NK-92 treated with Interleukin-12 subunit alpha and Interleukin-12 subunit beta, amount 100 ng/mL, for 24 hours (cell line): ENCODE measurements at regions not wholly inside any gene's neighbourhood (a gene's known extent, or its start where the extent isn't known, plus 50 kb on each side); places are given as distances from the start of the nearest gene placed in this dataset.
"Not testable (repeated sequence)": the region's sequence is repeated elsewhere in the genome, so short reads cannot be mapped to it uniquely, and the experiment has no call there.

Experiments used
- DNase-seq: peaks from one replicate; lab custom pipeline; 2025; lab: John Stamatoyannopoulos, UW

DNA sequence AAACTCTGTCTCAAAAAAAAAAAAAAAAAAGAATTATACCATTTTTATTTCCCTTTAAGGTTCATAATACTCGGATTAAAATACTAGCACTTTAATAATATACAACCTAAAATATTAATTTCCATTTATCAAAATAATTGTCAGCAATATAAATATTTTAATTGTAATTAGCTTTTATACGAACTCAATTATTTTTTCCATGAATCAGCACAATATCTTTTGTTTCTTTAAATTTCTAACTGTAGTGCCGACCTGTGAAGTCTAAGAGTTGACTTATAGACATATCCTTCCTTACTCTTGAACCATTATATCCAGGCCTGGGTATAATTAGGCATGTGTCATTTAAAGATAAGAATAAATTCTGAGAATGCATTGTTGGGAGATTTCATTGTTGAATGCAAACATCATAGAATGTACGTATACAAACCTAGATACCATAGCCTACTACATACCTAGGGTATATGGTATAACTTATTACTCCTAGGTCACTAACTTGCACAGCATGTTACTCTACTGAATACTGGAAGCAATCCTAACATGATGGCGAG, 996.7 kb upstream of the TMPRSS15 start:
- no peak for DNase-seq

DNA sequence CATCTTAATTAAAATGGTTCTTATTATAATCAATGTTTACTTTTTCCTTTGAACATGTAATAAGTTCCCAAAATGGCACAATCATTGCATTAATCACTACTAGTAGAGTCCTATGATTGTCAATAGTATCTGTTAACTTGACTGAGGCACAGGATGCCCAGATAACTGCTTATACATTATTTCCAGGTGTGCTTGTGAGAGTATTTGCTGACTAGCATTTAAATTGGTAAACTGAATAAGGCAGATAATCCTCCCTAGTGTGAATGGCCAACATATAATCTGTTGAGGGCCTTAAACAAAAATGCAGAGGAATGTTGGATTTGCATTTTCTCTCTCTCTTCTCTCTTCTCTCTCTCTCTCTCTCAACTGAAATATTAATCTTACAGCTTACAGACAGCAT, 999.3 kb upstream of the TMPRSS15 start:
- DNase-seq = no peak

DNA sequence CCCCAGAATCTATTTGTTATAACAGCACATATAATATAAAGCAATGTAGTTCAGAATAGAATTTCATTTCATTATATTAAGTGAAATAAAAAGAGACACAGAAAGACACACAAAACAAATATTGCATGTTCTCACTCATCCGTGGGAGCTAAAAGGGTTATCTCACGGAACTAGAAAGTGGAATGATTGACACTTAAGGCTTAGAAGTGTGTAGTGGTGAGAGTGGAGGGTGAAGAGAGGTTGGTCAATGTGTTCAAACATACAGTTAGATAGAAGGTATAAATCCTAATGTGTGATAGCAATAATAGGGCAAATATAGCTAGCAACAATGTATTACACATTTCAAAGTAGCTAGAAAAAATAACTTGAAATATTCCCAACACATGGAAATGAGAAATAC, 1001.7 kb upstream of the TMPRSS15 start:
- DNase-seq = no peak

DNA sequence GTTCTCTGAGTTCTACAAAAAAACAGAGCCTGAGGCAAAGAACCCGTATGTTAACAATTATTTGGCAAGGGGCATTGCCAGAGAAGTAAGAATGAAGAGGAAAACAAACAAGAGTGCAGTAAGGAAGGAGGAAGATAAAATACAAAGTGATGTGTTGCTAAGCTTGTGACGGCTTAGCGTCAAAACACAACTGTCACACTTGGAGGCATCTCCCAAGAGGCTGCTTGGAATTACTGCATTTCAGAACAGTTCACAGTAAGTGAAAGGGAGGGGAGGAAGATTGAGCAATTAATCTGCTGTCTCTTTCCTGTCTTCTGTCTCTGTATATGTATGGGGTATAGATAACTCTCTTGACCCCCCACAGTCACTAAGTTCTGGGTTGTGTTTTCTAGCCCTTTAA, 1017.0 kb upstream of the TMPRSS15 start:
- DNase-seq = no peak

DNA sequence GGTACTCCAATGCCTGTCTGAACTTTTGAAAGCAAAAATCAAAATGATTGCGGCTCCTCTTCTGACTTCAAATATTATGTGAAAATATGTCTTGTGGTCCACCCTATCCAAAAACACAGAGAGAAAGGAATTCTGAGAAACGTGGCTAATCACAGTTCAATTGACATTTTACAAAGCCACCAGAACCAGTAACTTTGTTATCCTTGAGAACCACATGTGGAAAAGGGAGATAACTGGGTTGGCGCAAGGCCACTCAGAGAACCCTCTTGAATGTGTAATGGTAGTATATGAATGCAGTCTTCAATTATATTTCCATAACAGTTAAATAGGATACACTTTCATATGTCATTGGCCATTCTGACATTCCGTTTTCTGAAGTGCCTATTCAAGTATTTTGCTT, 1030.0 kb upstream of the TMPRSS15 start:
- DNase-seq = no peak

DNA sequence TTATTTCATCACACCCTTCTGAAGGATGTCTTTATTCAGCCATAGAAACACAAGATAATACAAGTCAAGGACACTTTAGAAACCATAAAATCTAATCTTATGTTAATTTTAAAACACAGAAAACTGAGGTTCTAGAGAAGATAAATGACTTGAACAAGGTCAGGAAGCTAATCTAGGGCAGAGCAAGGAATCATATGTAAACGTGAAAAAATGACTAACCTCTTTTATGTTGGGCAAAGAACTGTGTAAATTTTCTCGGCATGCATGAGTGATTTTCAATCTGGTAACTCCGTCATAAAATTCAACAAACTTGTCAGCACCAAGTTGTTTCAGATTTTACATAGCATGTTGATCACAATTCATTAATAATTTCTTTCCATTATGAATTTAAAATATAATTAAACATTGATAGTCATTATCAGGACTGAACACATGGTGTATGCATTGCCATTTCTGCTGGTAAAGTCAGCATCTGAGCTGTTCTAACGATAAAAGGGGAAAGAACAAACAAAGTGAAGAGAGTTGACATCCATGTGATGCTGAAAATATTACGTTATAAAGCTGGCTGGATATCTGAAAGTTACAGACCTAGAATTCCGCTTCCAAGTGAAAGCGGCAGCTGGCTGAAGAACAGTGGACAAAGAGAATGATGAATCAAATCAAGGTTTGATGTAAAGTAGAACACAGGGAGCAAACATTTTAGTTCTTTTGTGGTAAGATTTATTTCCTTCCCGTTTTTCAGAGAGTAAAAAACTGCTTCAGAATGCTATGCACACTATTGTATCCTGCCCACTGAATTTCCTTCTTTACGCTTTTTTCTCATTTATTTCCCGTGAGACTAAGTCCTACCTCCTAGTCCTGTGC, 1037.4 kb upstream of the TMPRSS15 start:
- no peak for DNase-seq

DNA sequence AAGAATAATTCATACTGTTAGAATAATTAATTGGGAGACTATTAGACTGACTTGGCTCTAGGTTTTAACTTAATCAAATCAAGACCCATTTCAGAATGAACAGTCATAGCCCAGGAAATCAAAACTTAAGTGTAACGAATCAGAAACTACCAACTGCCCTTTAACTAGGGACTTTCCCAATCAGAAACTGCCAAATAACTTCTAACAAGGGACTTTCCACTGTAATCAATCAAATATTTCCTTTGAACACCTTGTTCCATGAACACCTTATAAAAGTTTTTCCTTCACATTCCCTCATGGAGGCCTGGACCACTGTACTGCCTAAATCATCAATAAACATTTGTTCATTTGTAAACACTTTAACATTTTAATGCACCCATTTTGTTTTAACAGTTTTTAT, 1054.7 kb upstream of the TMPRSS15 start:
- no peak for DNase-seq

DNA sequence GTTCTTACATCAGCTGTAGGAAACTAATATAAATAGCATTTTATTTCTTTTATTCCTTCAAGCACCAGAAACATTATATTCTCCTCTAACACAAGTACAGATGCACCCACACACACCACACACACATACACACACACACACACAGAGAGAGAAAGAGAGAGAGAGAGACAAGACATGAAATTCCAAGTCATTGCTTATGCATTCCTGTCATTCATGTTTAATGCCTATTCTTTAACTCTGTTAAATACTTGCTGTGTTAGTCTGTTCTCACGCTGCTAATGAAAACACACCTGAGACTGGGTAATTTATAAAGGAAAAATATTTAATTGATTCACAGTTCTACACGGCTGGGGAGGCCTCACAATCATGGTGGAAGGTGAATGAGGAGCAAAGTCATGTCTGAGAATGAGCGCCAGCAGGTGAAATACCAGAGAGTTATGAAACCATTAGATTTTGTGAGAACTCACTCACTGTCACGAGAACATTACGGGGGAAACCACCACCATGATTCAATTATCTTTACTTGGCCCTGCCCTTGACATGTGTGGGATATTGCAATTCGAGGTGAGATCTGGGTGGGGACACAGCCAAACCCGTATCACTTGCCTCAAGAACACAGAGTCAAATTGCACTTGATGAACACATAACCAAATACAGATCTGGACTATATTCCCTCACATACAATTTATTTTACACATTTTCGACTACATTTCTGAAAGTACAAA, 1058.1 kb upstream of the TMPRSS15 start:
- no peak for DNase-seq

DNA sequence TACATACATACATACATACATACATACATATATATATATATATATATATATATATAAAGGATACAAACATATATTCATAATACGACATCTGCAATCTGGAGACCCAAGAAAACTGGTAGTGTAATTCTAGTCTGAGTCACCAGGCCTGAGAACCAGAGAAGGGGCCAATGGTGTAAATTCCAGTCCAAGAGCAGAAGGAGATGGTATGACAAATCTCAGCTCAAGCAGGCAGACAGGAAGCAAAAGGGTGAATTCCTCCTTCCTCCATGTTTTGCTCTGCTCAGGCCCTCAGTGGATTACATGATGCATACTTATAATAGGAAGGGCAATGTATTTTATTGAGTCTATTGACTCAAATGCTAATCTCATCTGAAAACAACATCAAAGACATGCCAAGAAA, 1060.4 kb upstream of the TMPRSS15 start:
- DNase-seq = no peak

DNA sequence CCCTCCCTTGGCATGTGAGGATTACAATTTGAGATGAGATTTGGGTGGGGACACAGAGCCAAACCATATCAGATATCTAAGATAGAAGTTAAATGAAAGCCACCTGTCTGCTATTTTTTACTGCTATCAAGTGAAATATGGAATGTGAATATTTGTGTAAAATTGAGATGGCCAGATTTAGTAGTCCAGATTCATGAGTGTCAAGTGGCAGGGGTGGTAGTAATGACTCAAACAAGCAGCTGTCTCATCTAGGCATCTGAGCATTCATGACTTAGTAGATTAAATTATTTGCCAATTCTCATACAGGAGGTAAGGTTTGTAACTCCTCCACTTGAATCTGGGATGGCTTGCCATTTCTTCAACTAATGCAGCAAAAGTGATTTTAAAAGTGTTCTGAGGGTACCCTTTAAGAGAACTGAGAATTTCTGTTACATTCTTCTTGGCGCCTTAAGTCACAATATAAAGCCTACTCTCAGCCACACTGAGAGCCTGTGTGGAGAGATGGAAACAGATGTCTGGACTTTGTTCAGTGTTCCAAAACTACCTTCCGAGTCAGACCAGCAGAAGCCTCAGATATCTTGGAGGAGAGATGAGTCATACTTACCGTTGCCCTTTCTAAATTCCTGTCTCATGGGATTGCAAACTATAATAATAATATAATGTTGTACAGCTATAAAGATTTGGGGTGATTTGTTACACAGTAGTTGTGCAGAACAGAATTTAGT, 1065.6 kb upstream of the TMPRSS15 start:
- DNase-seq = no peak

DNA sequence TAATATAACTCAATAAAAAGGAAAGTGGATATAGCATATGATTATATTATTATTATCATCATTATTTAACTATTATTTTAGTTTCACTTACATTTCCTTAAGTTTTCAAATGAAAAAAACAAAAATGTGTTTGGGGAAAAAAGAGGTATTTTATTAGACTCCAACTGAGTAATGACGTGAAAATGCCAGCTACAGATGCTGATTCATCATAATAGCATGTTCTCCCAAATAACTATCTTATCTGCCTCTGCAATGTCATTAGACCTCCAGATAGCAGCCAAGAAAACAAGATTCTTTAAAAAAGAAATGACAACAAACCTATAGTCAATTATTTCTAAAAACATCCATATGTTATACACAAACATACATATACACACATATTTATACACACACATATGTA, 1071.9 kb upstream of the TMPRSS15 start:
- no peak for DNase-seq

DNA sequence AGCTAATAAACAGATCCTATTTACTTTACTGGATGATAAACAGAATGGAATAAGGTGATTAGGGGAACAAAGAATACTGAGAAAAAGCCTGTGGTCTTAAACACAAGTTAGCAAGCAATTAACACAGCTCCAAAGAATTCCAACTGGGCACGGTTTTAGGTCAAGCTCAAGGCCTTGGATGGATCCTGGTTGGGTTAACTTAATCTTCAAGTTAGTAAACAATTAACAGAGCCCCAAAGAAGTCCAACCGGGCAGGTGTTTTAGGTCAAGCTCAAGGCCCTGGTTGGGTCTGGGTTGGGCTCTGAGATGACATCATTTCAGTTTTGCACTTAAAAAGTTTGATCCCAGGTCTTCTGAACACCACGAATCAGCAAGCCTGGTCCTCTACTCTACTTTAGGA, 1086.3 kb upstream of the TMPRSS15 start:
- no peak for DNase-seq

DNA sequence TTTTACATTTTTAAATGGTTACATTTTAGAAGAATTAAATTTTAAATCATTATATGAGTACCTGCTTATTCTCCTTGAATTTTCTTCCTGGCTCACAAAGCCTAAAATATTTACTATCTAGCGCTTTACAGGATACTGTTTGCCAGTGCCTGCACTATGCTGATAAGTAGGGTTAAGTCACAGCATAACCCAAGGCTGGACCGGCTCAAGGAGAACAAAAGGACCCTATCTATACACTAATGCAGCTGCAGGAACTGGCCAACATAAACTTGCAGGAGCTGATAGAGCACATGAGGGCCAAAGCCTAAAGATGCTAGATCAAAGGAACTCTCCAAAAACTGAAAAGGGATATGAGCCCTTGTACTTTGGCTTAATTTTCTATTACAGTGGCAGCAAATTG, 1086.9 kb upstream of the TMPRSS15 start:
- no peak for DNase-seq

DNA sequence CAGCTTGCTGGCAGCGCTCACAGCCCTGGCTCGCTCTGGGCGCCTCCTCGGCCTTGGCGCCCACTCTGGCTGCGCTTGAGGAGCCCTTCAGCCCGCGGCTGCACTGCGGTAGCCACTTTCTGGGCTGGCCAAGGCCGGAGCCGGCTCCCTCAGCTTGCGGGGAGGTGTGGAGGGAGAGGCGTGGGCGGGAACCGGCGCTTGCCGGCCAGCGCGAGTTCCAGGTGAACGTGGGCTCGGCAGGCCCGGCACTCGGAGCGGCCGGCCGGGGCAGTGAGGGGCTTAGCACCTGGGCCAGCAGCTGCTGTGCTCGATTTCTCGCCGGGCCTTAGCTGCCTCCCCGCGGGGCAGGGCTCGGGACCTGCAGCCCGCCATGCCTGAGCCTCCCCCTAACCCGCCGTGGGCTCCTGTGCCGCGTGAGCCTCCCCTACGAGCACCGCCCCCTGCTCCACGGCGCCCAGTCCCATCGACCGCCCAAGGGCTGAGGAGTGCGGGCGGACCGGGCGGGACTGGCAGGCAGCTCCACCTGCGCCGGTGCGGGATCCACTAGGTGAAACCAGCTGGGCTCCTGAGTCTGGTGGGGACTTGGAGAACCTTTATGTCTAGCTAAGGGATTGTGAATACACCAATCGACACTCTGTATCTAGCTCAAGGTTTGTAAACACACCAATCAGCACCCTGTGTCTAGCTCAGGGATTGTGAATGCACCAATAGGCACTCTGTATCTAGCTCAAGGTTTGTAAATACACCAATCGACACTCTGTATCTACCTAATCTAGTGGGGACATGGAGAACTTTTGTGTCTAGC, 1090.1 kb upstream of the TMPRSS15 start:
- not testable (repeated sequence) for DNase-seq

DNA sequence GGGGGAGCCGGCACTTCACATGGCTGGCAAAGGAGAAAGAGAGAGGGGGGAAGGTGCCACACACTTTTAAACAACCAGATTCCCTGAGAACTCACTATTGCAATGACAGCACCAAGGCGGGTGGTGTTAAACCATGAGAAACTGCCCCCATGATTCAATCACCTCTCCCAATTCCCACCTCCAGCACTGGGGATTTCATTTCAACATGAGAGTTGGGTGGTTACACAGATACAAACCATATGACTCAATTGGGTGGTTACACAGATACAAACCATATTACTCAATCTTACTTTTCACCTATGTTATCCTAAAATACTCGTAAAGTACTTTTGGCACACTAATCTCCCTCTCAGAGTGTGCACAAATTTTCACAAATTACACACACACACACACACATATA, 1097.5 kb upstream of the TMPRSS15 start:
- DNase-seq = no peak

DNA sequence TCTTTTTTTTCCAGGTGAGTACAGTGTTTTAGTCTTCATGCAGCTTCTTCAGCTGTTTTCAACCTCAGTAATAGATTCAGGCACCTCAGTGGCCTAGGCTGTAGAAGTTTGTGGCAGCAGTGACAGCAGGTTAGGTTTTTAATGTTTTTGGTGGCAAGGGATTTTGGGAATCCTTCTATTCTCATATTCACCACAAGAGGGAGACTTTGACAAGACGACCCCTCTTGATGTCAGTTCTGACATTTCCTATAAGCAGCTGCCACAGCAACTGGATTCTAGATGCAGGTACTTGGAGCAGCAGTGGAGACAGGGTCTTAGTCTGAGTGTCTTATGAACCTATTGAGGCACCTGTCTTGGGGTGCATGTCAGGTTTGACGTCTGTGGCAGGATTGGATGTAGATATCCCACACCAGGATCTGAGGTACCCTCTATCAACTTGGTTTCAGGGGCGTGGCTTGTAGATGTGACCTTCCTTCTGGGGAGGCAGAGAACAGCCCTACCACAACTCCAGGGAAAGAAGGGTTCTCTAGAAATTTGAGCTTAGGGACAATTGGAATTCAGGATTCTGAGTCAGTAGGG, 1104.2 kb upstream of the TMPRSS15 start:
- no peak for DNase-seq

DNA sequence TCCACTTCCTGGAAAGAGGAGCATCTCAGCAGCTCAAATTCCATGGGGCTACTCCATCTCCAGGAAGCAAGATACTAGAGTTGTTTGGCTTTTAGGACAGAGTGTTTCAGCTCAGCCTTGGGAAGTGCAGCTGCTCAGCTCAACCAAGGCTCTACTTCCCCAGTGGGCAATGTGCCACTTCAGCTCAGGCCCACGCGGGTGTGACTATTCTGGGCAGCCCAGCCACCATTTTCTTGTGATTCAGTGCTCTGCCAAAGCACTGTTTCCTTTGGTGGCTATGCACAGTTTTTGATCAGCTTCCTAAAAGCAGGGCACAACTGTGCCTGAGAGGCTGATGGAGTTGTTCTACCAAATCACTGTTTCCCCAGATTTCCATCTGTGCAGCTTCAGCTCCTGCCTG, 1104.9 kb upstream of the TMPRSS15 start:
- DNase-seq = no peak

DNA sequence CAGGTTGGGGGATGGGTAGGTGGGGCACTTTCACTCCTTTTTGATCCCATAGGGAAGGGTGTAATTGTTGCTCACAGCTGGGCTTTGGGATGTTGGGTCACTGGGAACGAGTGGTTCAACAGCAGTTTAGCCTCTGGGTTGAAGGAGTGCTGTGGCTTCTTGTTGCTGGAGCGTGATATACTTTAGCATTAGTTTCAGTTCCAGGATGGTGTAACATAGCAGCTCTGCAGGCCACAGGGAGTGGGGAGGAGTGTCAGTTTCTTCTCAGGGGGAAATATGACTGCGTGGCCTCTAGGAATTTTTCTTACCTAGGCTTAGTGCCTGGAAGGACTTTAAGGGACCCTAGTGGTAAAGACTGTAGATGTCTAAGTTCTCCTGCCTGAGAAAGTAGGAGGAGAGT, 1105.3 kb upstream of the TMPRSS15 start:
- DNase-seq = no peak

DNA sequence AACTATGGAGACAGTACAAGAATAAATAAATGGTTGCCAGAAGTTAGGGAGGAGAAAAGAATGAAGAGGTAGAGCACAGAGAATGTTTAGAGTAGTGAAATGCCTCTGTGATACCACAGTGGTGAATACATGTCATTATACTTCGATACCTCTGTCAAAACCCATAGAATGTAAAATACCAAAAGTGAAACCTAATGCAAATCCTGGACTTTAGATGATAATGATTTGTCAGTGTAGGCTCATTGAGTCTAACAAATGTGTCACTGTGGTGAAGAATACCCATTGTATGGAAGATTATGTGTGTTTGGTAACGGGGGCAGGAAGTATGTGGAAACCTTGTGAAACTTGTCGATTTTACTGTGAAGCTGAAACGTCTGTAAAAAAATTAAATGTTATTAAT, 1106.5 kb upstream of the TMPRSS15 start:
- no peak for DNase-seq

DNA sequence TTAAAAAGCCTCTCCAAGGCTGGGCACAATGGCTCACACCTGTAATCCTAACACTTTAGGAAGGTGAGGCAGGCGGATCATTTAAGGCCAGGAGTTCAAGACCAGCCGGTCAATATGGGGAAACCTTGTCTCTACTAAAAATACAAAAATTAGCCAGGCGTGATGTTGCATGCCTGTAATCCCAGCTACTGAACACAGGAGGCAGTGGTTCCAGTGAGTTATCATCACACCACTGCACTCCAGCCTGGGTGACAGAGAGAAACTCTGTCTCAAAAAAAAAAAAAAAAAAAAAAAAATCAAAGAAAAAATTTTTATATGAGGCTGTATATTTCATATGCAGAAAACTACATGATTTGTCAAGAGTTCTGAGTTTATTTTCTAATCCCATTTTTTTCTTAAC, 1107.1 kb upstream of the TMPRSS15 start:
- DNase-seq = no peak

DNA sequence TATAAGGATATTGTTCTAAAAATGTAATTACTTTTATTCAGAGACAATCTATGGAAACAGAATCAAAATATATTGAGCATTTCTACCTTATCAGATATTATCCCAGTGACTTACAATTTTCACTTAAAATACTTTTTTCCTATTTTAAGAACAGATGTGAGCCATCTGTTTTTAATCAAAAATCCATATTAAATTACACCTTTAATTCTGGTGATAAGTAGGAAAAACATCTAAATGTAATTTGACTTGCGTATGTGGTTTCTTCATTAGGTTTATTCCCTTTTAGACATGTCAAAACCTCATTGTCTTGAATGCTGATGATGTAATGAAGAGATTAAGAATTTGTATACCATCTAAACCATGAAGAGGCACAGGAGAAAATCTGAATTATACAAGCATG, 1118.8 kb upstream of the TMPRSS15 start:
- DNase-seq = no peak
